ENCODE measurements at regions not wholly inside any gene's neighbourhood (a gene's known extent, or its start where the extent isn't known, plus 50 kb on each side); places are given as distances from the start of the nearest gene placed in this dataset.
"Not testable (repeated sequence)": the region's sequence is repeated elsewhere in the genome, so short reads cannot be mapped to it uniquely, and the experiment has no call there.

GRCh38 chr16:63830061-63830460 lies 1291.8 kb downstream of the CDH11 start:
- DNase-seq: no peak

DNA sequence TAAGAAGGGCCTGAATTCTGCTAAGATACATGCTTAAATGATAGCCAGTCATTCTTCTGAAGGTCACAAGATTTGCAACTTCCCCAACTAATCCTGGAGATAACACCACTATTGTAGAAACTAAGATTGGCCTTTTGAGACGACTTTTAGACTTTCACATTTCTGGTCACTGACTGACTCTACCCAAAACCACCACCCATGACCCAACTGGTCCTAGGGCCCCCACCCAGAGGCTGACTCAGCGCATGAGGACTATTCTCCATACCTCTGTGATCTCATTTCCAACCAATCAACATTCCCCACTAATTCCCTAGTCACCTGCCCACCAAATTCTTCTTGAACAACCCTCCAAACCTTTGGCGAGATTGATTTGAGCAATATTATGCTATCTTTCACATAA lies 1299.0 kb downstream of the CDH11 start:
- no peak for DNase-seq

DNA sequence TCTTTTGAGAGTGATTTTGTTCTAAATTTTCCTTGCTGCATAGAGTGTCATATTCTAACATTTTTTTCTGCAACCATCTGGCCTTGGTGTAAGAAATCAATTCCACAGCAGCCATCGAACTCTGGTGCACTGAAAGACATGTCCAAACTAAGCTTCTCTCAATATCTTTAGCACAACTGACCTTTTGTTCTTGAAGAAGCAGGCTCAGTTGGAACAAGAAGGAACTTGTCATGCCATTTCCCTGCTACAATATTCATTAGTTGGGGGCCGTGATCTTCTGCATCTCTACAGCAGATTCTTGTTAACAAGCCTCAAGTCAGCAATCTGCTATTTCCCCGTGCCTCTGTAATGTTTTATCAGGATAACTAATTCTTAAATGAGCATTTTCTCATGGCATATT lies 1305.6 kb downstream of the CDH11 start:
- DNase-seq: peak in 1 of 3 donors; percentile 1

GRCh38 chr16:63813862-63814261 lies 1308.0 kb downstream of the CDH11 start:
- DNase-seq: peak in 2 of 3 donors; percentile 0 to 13

GRCh38 chr16:63808730-63809129 lies 1313.1 kb downstream of the CDH11 start:
- DNase-seq: no peak

DNA sequence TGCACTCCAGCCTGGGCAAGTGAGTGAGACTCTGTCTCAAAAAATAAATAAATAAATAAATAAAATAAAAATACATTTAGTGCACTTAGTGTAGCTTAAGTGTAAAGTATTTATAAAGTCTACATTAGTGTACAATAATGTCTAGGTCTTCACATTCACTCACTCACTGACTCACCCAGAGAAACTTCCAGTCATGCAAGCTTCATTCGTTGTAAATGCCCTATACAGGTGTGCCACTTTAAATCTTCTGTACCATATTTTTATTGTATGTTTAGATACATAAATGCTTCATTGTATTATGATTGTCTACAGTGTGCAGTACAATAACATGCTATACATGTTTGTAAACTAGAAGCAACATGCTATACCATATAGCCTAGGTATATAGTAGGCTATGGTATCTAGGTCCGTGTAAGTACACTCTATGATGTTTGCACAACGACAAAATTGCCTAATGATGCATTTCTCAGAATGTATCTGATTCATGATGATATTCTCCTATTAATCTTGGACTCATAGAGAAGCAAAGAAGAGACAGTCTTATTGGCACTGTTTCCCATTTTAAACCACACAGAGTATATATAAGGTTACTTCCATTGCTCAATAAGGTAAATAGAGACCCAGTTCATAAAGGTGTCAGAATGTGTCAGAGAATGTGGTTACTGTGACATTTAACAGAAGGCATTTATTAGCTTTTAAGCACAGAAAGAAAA lies 1314.9 kb downstream of the CDH11 start:
- no peak for DNase-seq

GRCh38 chr16:63804126-63804525 lies 1317.7 kb downstream of the CDH11 start:
- no peak for DNase-seq

- DNase-seq: no peak
Measured at GRCh38 chr16:63789603-63790002, 1332.3 kb downstream of the CDH11 start.

GRCh38 chr16:63787014-63787413 lies 1334.8 kb downstream of the CDH11 start:
- no peak for DNase-seq

DNA sequence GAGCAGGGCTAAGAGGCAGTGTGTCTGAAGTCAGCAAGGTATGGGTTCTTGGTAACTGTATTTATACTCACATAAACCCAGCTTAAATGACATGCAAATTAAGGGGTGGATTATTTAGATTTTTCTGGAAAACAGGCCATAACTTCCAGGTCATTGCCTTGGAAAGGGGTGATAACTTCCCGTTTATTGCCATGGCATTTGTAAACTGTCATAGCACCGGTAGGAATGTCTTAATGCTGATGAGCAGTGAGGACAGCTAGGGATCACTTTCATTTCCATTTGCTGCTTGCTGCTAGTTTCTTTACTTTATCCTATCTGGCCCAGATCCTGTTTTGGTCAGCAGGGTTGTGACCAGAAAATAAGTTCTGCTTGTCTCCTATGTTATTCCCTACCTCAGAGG lies 1336.7 kb downstream of the CDH11 start:
- DNase-seq: no peak

DNA sequence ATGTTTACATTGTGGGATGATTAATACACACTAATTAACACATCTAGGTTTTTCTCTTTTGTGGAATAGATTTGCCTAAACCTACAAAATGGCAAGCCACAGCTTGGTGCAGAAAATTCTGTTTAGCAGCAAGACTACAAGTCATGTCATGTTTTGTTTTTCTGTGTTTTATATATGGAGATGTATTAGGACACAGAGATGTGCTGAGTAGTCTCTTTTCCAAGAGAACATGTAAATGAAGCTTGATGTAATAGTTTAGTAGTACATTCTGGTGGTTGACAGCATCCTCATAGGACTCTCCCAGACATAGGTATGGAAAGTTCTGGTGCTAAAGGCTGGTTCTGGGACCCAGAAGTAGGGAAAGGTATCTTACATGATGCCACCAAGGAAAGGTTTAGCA lies 1345.4 kb downstream of the CDH11 start:
- DNase-seq: no peak

DNA sequence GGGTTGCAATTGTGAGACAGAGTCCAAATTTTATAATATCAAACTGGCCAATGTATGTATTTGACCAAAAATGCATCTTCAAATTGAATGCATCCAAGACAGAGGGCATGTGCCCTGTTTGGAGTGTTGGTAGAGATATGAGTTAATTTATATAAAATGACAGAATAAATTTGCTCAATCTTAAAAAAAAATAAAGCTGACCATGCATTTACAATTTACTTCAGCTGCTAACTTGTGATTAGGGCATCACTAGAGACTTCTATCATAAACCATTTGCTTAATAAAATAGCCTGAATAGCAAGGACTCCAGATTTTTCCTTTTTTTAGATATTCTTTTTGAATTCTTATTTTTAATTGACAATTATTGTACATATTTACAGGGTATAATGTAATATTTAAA lies 1345.8 kb downstream of the CDH11 start:
- DNase-seq: no peak

- peak in 2 of 3 donors; percentile 1 to 15 for DNase-seq
Measured at GRCh38 chr16:63774302-63774701, 1347.6 kb downstream of the CDH11 start.

DNA sequence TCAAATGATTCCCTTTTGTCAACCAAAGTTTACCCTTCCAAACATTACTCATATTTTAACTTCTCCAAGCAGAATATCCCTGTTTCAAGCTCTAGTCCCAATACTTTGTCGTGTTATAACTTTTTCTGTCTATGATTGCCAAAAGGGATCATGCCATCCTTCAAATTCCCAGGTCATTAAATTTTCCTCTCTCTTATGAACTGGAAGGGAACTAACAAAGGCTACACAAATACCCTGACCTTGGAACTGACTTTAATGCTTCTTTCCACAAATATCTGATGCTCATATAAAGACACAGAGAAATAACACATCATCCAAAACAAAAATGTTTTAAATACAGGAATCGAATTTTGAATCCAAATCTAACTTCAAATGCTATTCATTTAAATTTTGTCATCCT lies 1352.7 kb downstream of the CDH11 start:
- no peak for DNase-seq

- not testable (repeated sequence) for DNase-seq
Measured at GRCh38 chr16:63760246-63760645, 1361.6 kb downstream of the CDH11 start.

GRCh38 chr16:63752347-63752746 lies 1369.5 kb downstream of the CDH11 start:
- no peak for DNase-seq

- DNase-seq: peak in 1 of 3 donors; percentile 41
Measured at GRCh38 chr16:63749276-63749675, 1372.6 kb downstream of the CDH11 start.

DNA sequence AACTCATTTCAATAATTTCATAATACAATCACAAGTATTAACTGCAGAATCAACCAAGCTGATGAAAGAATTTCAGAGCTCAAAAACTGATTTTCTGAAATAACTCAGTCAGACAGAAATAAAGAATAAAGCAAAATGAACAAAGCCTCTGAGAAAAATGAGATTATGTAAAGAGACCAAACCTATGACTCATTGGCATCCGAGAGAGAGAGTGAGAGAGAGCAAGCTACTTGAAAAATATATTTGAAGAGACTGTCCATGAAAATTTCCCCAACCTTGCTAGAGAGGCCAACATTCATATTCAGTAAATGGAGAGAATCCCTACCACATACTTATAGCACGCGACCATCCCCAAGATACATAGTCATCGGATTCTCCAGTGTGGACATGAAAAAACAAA lies 1376.4 kb downstream of the CDH11 start:
- DNase-seq: no peak

GRCh38 chr16:63744077-63744874 lies 1377.6 kb downstream of the CDH11 start:
- DNase-seq: no peak

- DNase-seq: no peak
Measured at GRCh38 chr16:63742150-63742549, 1379.7 kb downstream of the CDH11 start.

- no peak for DNase-seq
Measured at GRCh38 chr16:63737633-63738032, 1384.2 kb downstream of the CDH11 start.

DNA sequence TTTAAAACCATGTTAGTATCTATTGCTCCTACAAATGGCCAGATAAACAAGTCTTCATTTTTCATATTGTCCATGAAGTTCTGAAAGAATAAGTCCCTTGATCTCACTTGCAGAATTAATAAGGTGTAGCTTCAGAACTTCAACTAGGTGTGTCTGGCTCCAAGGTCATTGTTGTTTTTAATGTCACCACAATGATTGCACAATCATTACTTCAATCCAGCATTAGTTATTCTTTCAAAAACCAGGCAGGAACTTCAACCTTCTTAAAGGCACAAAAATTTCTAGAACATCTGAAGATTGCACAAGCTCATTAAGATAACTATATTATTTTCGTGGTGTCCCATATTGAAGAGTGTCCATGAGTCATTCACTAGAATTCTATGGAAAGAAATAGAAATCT lies 1386.4 kb downstream of the CDH11 start:
- no peak for DNase-seq

DNA sequence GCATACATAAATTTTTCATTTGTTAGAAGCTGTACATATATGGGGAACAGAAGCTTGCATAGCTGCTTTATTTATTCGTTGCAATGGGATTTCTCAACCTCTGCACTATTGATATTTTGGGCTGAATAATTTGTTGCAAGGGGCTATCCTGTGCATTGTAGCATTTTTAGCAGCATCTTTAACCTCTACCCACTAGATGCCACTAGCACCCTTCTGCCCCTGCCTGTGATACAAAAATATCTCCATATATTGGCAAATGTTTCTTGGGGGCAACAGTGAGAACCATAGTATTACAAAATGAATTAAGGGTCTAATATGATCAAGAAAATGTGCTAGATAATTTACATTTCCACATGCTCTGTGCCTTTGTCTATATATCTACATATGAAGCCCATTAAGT lies 1401.0 kb downstream of the CDH11 start:
- peak in 1 of 3 donors; percentile 6 for DNase-seq

Measured in muscle of back (tissue), 3 donors.